ENCODE measurements at regions not wholly inside any gene's neighbourhood (a gene's known extent, or its start where the extent isn't known, plus 50 kb on each side); places are given as distances from the start of the nearest gene placed in this dataset.

DNA sequence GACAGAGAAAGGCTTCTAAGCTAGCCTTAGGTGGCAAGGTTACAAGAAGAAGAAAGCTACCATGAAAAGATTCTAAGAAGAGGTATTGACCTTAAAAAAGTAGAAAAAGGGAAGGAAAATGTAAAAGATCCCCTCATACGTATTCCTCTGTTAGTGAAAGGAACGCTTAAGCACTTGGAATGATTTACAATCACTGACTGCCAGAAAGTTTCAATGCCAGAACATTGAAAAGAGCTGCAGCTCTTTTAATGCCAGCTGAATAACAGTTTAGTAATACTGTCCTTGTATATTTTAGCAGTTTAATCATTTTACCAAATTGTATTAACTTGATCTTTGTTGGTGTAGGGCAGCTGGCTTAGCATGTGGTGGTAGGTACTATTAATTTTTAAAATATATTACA lies 650.7 kb downstream of the FAM181B start:
- Histone ChIP-seq H3K27ac (ENCODE audit: low read depth, low read length) (no peak overlapping the region), H3K36me3 (ENCODE audit: control insufficient read depth, insufficient read depth, low read length) (no peaks in the 10 kb centered on the region), H3K27me3 (ENCODE audit: control insufficient read depth, insufficient read depth, low read length) (no peaks in the 10 kb centered on the region), H3K9me3 (ENCODE audit: control insufficient read depth, insufficient read depth, low read length) (no peaks in the 10 kb centered on the region), H3K4me3 (ENCODE audit: low read depth, low read length) (no peak overlapping the region), H3K4me1 (ENCODE audit: control insufficient read depth, insufficient read depth, low read length) (no peaks in the 10 kb centered on the region)
- WGBS (ENCODE audit: insufficient coverage), result no CpG with 5 or more reads among the region's 2 CpGs
- peak in 4 of 6 donors; percentile 12 to 84 (median 36) for DNase-seq (ENCODE audit: low read depth in 4 of 6, low spot score in 6 of 6)

DNA sequence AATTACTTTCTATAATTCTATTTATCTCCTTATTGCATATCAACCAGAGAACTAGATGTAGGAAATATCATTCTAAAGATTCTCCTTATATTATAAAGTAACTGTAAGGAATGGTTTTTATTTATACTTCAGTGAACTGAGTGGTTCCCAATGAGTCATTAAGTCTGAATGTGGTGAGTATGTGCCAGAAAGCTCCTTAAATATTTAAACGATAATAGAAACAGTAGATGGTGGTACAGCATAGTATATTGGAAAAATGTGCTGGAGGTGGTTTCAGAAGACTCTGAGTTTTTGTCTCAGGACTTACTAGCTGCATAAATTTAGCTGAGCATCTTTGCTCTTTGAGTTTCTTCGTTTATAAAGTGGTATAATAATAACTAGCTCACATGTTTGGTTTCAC lies 653.5 kb downstream of the FAM181B start:
- no peaks in the 10 kb centered on the region for H3K27me3 ChIP-seq (ENCODE audit: control insufficient read depth, insufficient read depth, low read length)
- no CpG with 5 or more reads among the region's 2 CpGs for WGBS (ENCODE audit: insufficient coverage)
- no peaks in the 10 kb centered on the region for H3K4me1 ChIP-seq (ENCODE audit: control insufficient read depth, insufficient read depth, low read length)
- peak in 1 of 6 donors; percentile 22 for DNase-seq (ENCODE audit: low read depth in 4 of 6, low spot score in 6 of 6)
- H3K4me3 ChIP-seq (ENCODE audit: low read depth, low read length), result no peak overlapping the region
- no peak overlapping the region for H3K27ac ChIP-seq (ENCODE audit: low read depth, low read length)
- no peaks in the 10 kb centered on the region for H3K36me3 ChIP-seq (ENCODE audit: control insufficient read depth, insufficient read depth, low read length)
- H3K9me3 ChIP-seq (ENCODE audit: control insufficient read depth, insufficient read depth, low read length), result no peaks in the 10 kb centered on the region

DNA sequence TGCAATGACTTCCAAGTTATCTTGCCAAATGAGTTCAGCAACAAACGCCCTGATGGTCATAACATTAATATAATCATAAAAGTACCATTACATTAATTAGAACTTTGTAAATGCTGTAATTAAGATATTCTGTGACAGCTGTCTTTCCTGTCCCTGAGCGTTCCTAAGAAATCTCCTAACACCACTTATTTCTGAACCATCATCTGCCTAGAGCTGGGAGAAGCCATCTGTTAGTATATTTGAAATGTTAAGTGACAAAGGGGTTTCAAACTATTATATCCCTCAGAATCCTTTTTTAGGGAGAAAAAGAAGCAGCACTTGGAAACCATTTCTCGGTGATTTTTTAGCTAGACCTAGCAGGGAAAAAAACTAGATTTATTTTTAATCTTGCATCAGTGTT lies 657.5 kb downstream of the FAM181B start:
- H3K4me1 ChIP-seq (ENCODE audit: control insufficient read depth, insufficient read depth, low read length), result no peaks in the 10 kb centered on the region

GRCh38 chr11:82059505-82059904 lies 674.2 kb downstream of the FAM181B start:
- H3K9me3 ChIP-seq (ENCODE audit: control insufficient read depth, insufficient read depth, low read length), result no peaks in the 10 kb centered on the region
- no peaks in the 10 kb centered on the region for H3K36me3 ChIP-seq (ENCODE audit: control insufficient read depth, insufficient read depth, low read length)
- no peak overlapping the region for H3K4me3 ChIP-seq (ENCODE audit: low read depth, low read length)
- no peaks in the 10 kb centered on the region for H3K27me3 ChIP-seq (ENCODE audit: control insufficient read depth, insufficient read depth, low read length)
- no peaks in the 10 kb centered on the region for H3K4me1 ChIP-seq (ENCODE audit: control insufficient read depth, insufficient read depth, low read length)
- DNase-seq (ENCODE audit: low read depth in 4 of 6, low spot score in 6 of 6), result no peak
- no peak overlapping the region for H3K27ac ChIP-seq (ENCODE audit: low read depth, low read length)
- no CpG with 5 or more reads among the region's 3 CpGs for WGBS (ENCODE audit: insufficient coverage)

More for the DNA sequence above, 657.5 kb downstream of the FAM181B start:
- Histone ChIP-seq H3K4me3 (ENCODE audit: low read depth, low read length) (no peak overlapping the region), H3K9me3 (ENCODE audit: control insufficient read depth, insufficient read depth, low read length) (no peaks in the 10 kb centered on the region), H3K27me3 (ENCODE audit: control insufficient read depth, insufficient read depth, low read length) (no peaks in the 10 kb centered on the region), H3K36me3 (ENCODE audit: control insufficient read depth, insufficient read depth, low read length) (no peaks in the 10 kb centered on the region), H3K27ac (ENCODE audit: low read depth, low read length) (no peak overlapping the region)
- peak in 3 of 6 donors; percentile 4 to 78 (median 34) for DNase-seq (ENCODE audit: low read depth in 4 of 6, low spot score in 6 of 6)
- no CpG with 5 or more reads among the region's 3 CpGs for WGBS (ENCODE audit: insufficient coverage)

GRCh38 chr11:82056450-82056849 lies 677.2 kb downstream of the FAM181B start:
- no peaks in the 10 kb centered on the region for H3K27me3 ChIP-seq (ENCODE audit: control insufficient read depth, insufficient read depth, low read length)
- no peaks in the 10 kb centered on the region for H3K4me1 ChIP-seq (ENCODE audit: control insufficient read depth, insufficient read depth, low read length)
- no peak for DNase-seq (ENCODE audit: low read depth in 4 of 6, low spot score in 6 of 6)
- no peak overlapping the region for H3K4me3 ChIP-seq (ENCODE audit: low read depth, low read length)
- H3K36me3 ChIP-seq (ENCODE audit: control insufficient read depth, insufficient read depth, low read length), result no peaks in the 10 kb centered on the region
- H3K9me3 ChIP-seq (ENCODE audit: control insufficient read depth, insufficient read depth, low read length), result no peaks in the 10 kb centered on the region
- WGBS (ENCODE audit: insufficient coverage), result no CpG with 5 or more reads among the region's 1 CpG
- no peak overlapping the region for H3K27ac ChIP-seq (ENCODE audit: low read depth, low read length)

GRCh38 chr11:82049199-82049598 lies 684.5 kb downstream of the FAM181B start:
- Histone ChIP-seq H3K4me3 (ENCODE audit: low read depth, low read length) (no peak overlapping the region), H3K27me3 (ENCODE audit: control insufficient read depth, insufficient read depth, low read length) (no peaks in the 10 kb centered on the region), H3K27ac (ENCODE audit: low read depth, low read length) (no peak overlapping the region), H3K4me1 (ENCODE audit: control insufficient read depth, insufficient read depth, low read length) (no peaks in the 10 kb centered on the region), H3K9me3 (ENCODE audit: control insufficient read depth, insufficient read depth, low read length) (no peaks in the 10 kb centered on the region), H3K36me3 (ENCODE audit: control insufficient read depth, insufficient read depth, low read length) (no peaks in the 10 kb centered on the region)
- DNase-seq (ENCODE audit: low read depth in 4 of 6, low spot score in 6 of 6), result no peak
- WGBS (ENCODE audit: insufficient coverage), result 87% methylated on average over 3 of the region's 3 CpGs

DNA sequence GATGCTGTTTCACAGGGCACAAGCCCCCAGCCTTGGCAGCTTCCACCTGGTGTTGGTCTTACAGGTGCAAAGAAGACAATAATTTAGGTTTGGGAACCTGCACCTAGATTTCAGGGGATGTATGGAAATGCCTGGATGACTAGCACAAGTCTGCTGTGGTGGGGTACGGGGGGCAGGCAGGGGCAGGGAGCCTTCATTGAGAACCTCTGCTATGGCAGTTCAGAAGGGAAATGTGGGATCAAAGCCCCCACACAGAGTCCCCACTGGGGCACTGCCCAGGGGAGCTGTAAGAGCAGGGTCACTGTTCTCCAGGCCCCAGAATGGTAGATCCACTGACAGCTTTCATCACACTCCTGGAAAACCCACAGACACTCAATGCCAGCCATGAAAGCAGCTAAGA lies 686.5 kb downstream of the FAM181B start:
- no peak for DNase-seq (ENCODE audit: low read depth in 4 of 6, low spot score in 6 of 6)
- Histone ChIP-seq H3K36me3 (ENCODE audit: control insufficient read depth, insufficient read depth, low read length) (no peaks in the 10 kb centered on the region), H3K27ac (ENCODE audit: low read depth, low read length) (no peak overlapping the region), H3K4me1 (ENCODE audit: control insufficient read depth, insufficient read depth, low read length) (no peaks in the 10 kb centered on the region), H3K27me3 (ENCODE audit: control insufficient read depth, insufficient read depth, low read length) (no peaks in the 10 kb centered on the region), H3K4me3 (ENCODE audit: low read depth, low read length) (no peak overlapping the region), H3K9me3 (ENCODE audit: control insufficient read depth, insufficient read depth, low read length) (no peaks in the 10 kb centered on the region)
- 100% methylated on average over 1 of the region's 1 CpG for WGBS (ENCODE audit: insufficient coverage)

DNA sequence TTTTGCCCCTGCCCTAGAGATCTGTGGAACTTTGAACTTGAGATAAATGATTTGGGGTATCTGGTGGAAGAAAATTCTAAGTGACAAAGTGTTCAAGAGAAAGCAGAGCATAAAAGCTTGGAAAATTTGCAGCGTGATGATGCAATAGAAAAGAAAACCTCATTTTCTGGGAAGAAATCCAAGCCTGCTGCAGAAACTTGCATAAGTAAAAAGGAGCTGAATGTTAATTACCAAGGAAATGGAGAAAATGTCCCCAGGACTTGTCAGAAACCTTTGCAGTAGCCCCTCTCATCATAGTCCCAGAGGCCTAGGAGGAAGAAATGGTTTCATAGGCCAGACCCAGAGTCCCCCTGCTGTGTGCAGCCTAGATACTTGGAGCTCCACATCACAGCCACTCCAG lies 686.9 kb downstream of the FAM181B start:
- Histone ChIP-seq H3K4me3 (ENCODE audit: low read depth, low read length) (no peak overlapping the region), H3K9me3 (ENCODE audit: control insufficient read depth, insufficient read depth, low read length) (no peaks in the 10 kb centered on the region), H3K27me3 (ENCODE audit: control insufficient read depth, insufficient read depth, low read length) (no peaks in the 10 kb centered on the region), H3K27ac (ENCODE audit: low read depth, low read length) (no peak overlapping the region), H3K4me1 (ENCODE audit: control insufficient read depth, insufficient read depth, low read length) (no peaks in the 10 kb centered on the region), H3K36me3 (ENCODE audit: control insufficient read depth, insufficient read depth, low read length) (no peaks in the 10 kb centered on the region)
- peak in 2 of 6 donors; percentile 12 to 73 for DNase-seq (ENCODE audit: low read depth in 4 of 6, low spot score in 6 of 6)
- 89% methylated on average over 1 of the region's 1 CpG for WGBS (ENCODE audit: insufficient coverage)

- Histone ChIP-seq H3K4me1 (ENCODE audit: control insufficient read depth, insufficient read depth, low read length) (no peaks in the 10 kb centered on the region), H3K4me3 (ENCODE audit: low read depth, low read length) (no peak overlapping the region), H3K9me3 (ENCODE audit: control insufficient read depth, insufficient read depth, low read length) (no peaks in the 10 kb centered on the region), H3K27me3 (ENCODE audit: control insufficient read depth, insufficient read depth, low read length) (no peaks in the 10 kb centered on the region), H3K27ac (ENCODE audit: low read depth, low read length) (no peak overlapping the region), H3K36me3 (ENCODE audit: control insufficient read depth, insufficient read depth, low read length) (no peaks in the 10 kb centered on the region)
- DNase-seq (ENCODE audit: low read depth in 4 of 6, low spot score in 6 of 6), result no peak
- 100% methylated on average over 2 of the region's 2 CpGs for WGBS (ENCODE audit: insufficient coverage)
Observed at GRCh38 chr11:82045748-82046457, 687.8 kb downstream of the FAM181B start.

GRCh38 chr11:82043316-82043715 lies 690.3 kb downstream of the FAM181B start:
- no peak overlapping the region for H3K4me3 ChIP-seq (ENCODE audit: low read depth, low read length)
- no peaks in the 10 kb centered on the region for H3K4me1 ChIP-seq (ENCODE audit: control insufficient read depth, insufficient read depth, low read length)
- H3K27ac ChIP-seq (ENCODE audit: low read depth, low read length), result no peak overlapping the region
- H3K9me3 ChIP-seq (ENCODE audit: control insufficient read depth, insufficient read depth, low read length), result no peaks in the 10 kb centered on the region
- no peaks in the 10 kb centered on the region for H3K36me3 ChIP-seq (ENCODE audit: control insufficient read depth, insufficient read depth, low read length)
- no peaks in the 10 kb centered on the region for H3K27me3 ChIP-seq (ENCODE audit: control insufficient read depth, insufficient read depth, low read length)
- no CpG with 5 or more reads among the region's 2 CpGs for WGBS (ENCODE audit: insufficient coverage)
- DNase-seq (ENCODE audit: low read depth in 4 of 6, low spot score in 6 of 6), result no peak

Measured in spinal cord (tissue), 9 donors.